Hepatocyte (in vitro differentiated cells): ENCODE measurements at regions not wholly inside any gene's neighbourhood (a gene's known extent, or its start where the extent isn't known, plus 50 kb on each side); places are given as distances from the start of the nearest gene placed in this dataset.

Experiments
- EZH2 ChIP-seq: fragments of 200-600 bp; sonication (generic); IDR thresholded peaks from 2 replicates; pipeline ENCODE4 v1.6.1; 2016; ENCODE audit warnings: antibody characterized with exemption, mild to moderate bottlenecking, borderline replicate concordance
- TF ChIP-seq, protein P1 (sequence below): fragments of 200-600 bp; sonication (generic); IDR thresholded peaks from 2 replicates; pipeline ENCODE4 v1.5.1; 2016; ENCODE audit warnings: antibody characterized with exemption, mild to moderate bottlenecking; ENCODE audit not compliant: poor library complexity

DNA sequence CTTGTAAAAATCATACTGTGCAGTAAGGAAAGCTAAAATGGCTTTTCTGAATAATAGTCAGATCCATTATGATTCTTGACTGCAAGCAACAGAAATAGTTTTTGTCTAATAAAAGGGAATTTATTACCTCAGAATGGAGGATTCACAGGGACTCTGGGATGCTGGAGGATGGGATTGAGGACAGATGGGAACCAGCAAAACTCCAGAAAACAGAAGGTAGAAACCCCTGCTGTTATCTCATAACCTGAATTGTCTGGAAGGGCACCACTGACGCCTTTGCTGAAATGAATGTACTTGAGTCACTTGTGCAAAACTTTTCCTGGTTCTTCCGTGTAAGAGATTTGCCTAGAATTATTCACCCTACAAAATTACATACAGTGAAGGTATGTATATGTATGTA is 58.6 kb upstream of the DMAC1 start:
- TF ChIP-seq, protein P1, sequence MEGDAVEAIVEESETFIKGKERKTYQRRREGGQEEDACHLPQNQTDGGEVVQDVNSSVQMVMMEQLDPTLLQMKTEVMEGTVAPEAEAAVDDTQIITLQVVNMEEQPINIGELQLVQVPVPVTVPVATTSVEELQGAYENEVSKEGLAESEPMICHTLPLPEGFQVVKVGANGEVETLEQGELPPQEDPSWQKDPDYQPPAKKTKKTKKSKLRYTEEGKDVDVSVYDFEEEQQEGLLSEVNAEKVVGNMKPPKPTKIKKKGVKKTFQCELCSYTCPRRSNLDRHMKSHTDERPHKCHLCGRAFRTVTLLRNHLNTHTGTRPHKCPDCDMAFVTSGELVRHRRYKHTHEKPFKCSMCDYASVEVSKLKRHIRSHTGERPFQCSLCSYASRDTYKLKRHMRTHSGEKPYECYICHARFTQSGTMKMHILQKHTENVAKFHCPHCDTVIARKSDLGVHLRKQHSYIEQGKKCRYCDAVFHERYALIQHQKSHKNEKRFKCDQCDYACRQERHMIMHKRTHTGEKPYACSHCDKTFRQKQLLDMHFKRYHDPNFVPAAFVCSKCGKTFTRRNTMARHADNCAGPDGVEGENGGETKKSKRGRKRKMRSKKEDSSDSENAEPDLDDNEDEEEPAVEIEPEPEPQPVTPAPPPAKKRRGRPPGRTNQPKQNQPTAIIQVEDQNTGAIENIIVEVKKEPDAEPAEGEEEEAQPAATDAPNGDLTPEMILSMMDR = no peak
- no peak for TF ChIP-seq EZH2
